A549 (cell line): ENCODE measurements at regions not wholly inside any gene's neighbourhood (a gene's known extent, or its start where the extent isn't known, plus 50 kb on each side); places are given as distances from the start of the nearest gene placed in this dataset.

Experiments
- ATAC-seq, 2 experiments: fragments of 200-7000 bp in 1 of 2; fragments of >200 bp in 1 of 2; cut with Nextera tagmentation in 1 of 2; cut with Tn5 transposase in 1 of 2; 3 replicates each; pipeline versions ENCODE4 v1.8.0 to v1.9.1; 2018 to 2020; ENCODE audit warnings: mild to moderate bottlenecking in 1 of 2, moderate library complexity in 1 of 2
- CTCF ChIA-PET: fragments of 300-600 bp; sonication (Branson Sonifier 250); formaldehyde crosslinking; extraction: SDS; loops from one replicate; lab custom pipeline; 2021; ENCODE audit warnings: antibody characterized with exemption, inconsistent platforms; lab: Yijun Ruan, JAX
- POLR2A ChIA-PET: fragments of 350-600 bp; formaldehyde crosslinking; extraction: SDS; loops from one replicate; lab custom pipeline; 2021; ENCODE audit warnings: antibody characterized with exemption, inconsistent platforms; lab: Yijun Ruan, JAX
- DNase-seq, 2 experiments: peaks; one replicate each; pipeline versions ENCODE4 v3.0.0 to v3.0.0-alpha.2; 2011 to 2016; ENCODE audit warnings: low read depth in 1 of 2, low spot score in 1 of 2
- FAIRE-seq: peaks from 2 replicates; lab custom pipeline; 2011; peaks lifted over from hg19 to GRCh38; lab: Jason Lieb, UNC
- H3K27ac ChIP-seq, 2 experiments: fragments of >200 bp; sonication (Bioruptor Twin); formaldehyde crosslinking; 3 replicates each; pipeline ENCODE4 v1.5.1; 2016 to 2017
- H3K4me1 ChIP-seq: fragments of >200 bp; sonication (Bioruptor Twin); formaldehyde crosslinking; 3 replicates; pipeline ENCODE4 v1.6.1; 2016
- H3K4me2 ChIP-seq: fragments of >200 bp; sonication (Bioruptor Twin); formaldehyde crosslinking; 3 replicates; pipeline ENCODE4 v1.6.1; 2016
- H3K4me3 ChIP-seq: fragments of >200 bp; sonication (Bioruptor Twin); formaldehyde crosslinking; 3 replicates; pipeline ENCODE4 v1.5.1; 2016
- H3K9me3 ChIP-seq: fragments of >200 bp; sonication (Bioruptor Twin); formaldehyde crosslinking; 3 replicates; pipeline ENCODE4 v1.6.1; 2016
- CHD4 ChIP-seq: fragments of 200-600 bp; sonication (generic); IDR thresholded peaks from 2 replicates; pipeline ENCODE4 v1.6.1; 2016; ENCODE audit warnings: antibody characterized with exemption, mild to moderate bottlenecking, borderline replicate concordance
- EHMT2 ChIP-seq: fragments of 200-600 bp; sonication (generic); IDR thresholded peaks from 2 replicates; pipeline ENCODE4 v1.6.1; 2016; ENCODE audit warnings: antibody characterized with exemption, low read depth, mild to moderate bottlenecking, moderate library complexity
- ELK1 ChIP-seq: fragments of 150-350 bp; IDR thresholded peaks from 2 replicates; pipeline ENCODE4 v1.6.1; 2014; ENCODE audit warnings: low read depth, mild to moderate bottlenecking, low read length
- EP300 ChIP-seq, 2 experiments: fragments of >200 bp; sonication (Bioruptor Twin); formaldehyde crosslinking; IDR thresholded peaks; 2 replicates in 1 of 2; 3 replicates in 1 of 2; pipeline ENCODE4 v1.6.1; 2016 to 2017
- ESRRA ChIP-seq: fragments of 150-350 bp; IDR thresholded peaks from 2 replicates; pipeline ENCODE4 v1.6.1; 2014; ENCODE audit warnings: mild to moderate bottlenecking, low read length, borderline replicate concordance
- FOSL2 ChIP-seq, 2 experiments: fragments of 450-650 bp in 1 of 2; fragments of >200 bp in 1 of 2; sonication (Bioruptor Twin) in 1 of 2; formaldehyde crosslinking; IDR thresholded peaks; 2 replicates each; pipeline versions ENCODE4 v1.5.0 to v1.6.1; 2016 to 2020; ENCODE audit warnings: mild to moderate bottlenecking in 1 of 2, moderate library complexity in 1 of 2
- HOXB13 ChIP-seq: fragments of 250-450 bp; sonication (Bioruptor Pico); IDR thresholded peaks from 2 replicates; pipeline ENCODE4 v1.5.0; 2020; ENCODE audit warnings: low read depth, mild to moderate bottlenecking, moderate library complexity
- KDM1A ChIP-seq: fragments of 200-600 bp; sonication (generic); IDR thresholded peaks from 2 replicates; pipeline ENCODE4 v1.6.1; 2016; ENCODE audit warnings: low read depth, mild to moderate bottlenecking
- KDM5A ChIP-seq: fragments of 200-600 bp; sonication (generic); IDR thresholded peaks from 2 replicates; pipeline ENCODE4 v1.6.1; 2016; ENCODE audit warnings: antibody characterized with exemption, mild to moderate bottlenecking
- MAFK ChIP-seq: fragments of 450-650 bp; IDR thresholded peaks from 2 replicates; pipeline ENCODE4 v1.6.1; 2014; ENCODE audit not compliant: partially characterized antibody
- MAZ ChIP-seq: fragments of 150-350 bp; IDR thresholded peaks from 2 replicates; pipeline ENCODE4 v1.6.1; 2014; ENCODE audit warnings: antibody characterized with exemption, low read depth, low read length, borderline replicate concordance
- NPAS2 ChIP-seq: fragments of 250-450 bp; sonication (Bioruptor Pico); IDR thresholded peaks from 2 replicates; pipeline ENCODE4 v1.8.0; 2022; ENCODE audit warnings: mild to moderate bottlenecking, moderate library complexity, borderline replicate concordance
- POLR2A ChIP-seq: IDR thresholded peaks from 2 replicates; pipeline ENCODE4 v1.6.1; 2012; ENCODE audit warnings: mild to moderate bottlenecking, low read length
- POLR2AphosphoS2 ChIP-seq: conservative IDR thresholded peaks from 2 replicates; pipeline ENCODE4 v1.6.1; 2012; ENCODE audit warnings: low read length, improper control_type of control experiment, inconsistent platforms
- RARB ChIP-seq: fragments of 250-450 bp; sonication (Bioruptor Pico); IDR thresholded peaks from 2 replicates; pipeline ENCODE4 v1.8.0; 2021; ENCODE audit warnings: mild to moderate bottlenecking, moderate library complexity
- RCOR1 ChIP-seq: fragments of 150-350 bp; IDR thresholded peaks from 2 replicates; pipeline ENCODE4 v1.6.1; 2014; ENCODE audit warnings: antibody characterized with exemption, low read length, low read depth
- RNF2 ChIP-seq: fragments of 200-600 bp; sonication (generic); IDR thresholded peaks from 2 replicates; pipeline ENCODE4 v1.6.1; 2016; ENCODE audit warnings: low read depth, mild to moderate bottlenecking, antibody characterized with exemption, moderate library complexity, borderline replicate concordance
- TFCP2L1 ChIP-seq: fragments of 250-450 bp; sonication (Bioruptor Pico); IDR thresholded peaks from 2 replicates; pipeline ENCODE4 v1.5.0; 2021; ENCODE audit warnings: mild to moderate bottlenecking
- ZFP36 ChIP-seq: fragments of 450-650 bp; IDR thresholded peaks from 2 replicates; pipeline ENCODE4 v1.6.1; 2014; ENCODE audit warnings: borderline replicate concordance; ENCODE audit not compliant: partially characterized antibody
- ZNF302 ChIP-seq: fragments of 250-450 bp; sonication (Bioruptor Pico); IDR thresholded peaks from 2 replicates; pipeline ENCODE4 v1.9.0; 2021; ENCODE audit warnings: inconsistent platforms, mild to moderate bottlenecking, moderate library complexity
- WGBS: methylation state at CpG from one replicate; pipeline ENCODE4 v1.1.6; 2017; ENCODE audit errors: missing lambda C conversion rate; 5-methylcytosine and 5-hydroxymethylcytosine counted together
- TF ChIP-seq, protein P1 (sequence below): fragments of >200 bp; sonication (Bioruptor Twin); formaldehyde crosslinking; IDR thresholded peaks from 2 replicates; pipeline ENCODE4 v1.6.1; 2016
- TF ChIP-seq, protein P2 (sequence below): fragments of >200 bp; sonication (Bioruptor Twin); formaldehyde crosslinking; IDR thresholded peaks from 3 replicates; pipeline ENCODE4 v1.6.1; 2016

GRCh38 chr2:47686018-47686417 lies 96.9 kb upstream of the MSH6 start:
- no peak for DNase-seq
- H3K4me3 ChIP-seq: no peak overlapping the region
- H3K27ac ChIP-seq: no peak overlapping the region
- FAIRE-seq: peak; percentile 54
- H3K9me3 ChIP-seq: no peaks in the 10 kb centered on the region
- CTCF ChIA-PET: interaction anchor here (1.0 kb wide), 1 partner anchor 82 kb away, joined by 3 read pairs; no protein-coding TSS in a partner anchor
- H3K4me1 ChIP-seq: no peaks in the 10 kb centered on the region
- POLR2A ChIA-PET: no interaction called here
- H3K4me2 ChIP-seq: no peak overlapping the region
- ATAC-seq: no peak
- 41% methylated on average over 5 of the region's 5 CpGs for WGBS
- no peak for TF ChIP-seq ZNF302 (CRISPR knock-in tag)
- TF ChIP-seq ZFP36: no peak
- TF ChIP-seq FOSL2 (IDR thresholded peaks at IDR 0.05): no peak
- TF ChIP-seq FOSL2 (CRISPR knock-in tag; IDR thresholded peaks at IDR 0.05): no peak
- no peak for TF ChIP-seq POLR2A
- no peak for TF ChIP-seq NPAS2
- no peak for TF ChIP-seq MAFK
- no peak for TF ChIP-seq CHD4
- TF ChIP-seq RCOR1: no peak
- no peak for TF ChIP-seq EHMT2
- TF ChIP-seq EP300 (IDR thresholded peaks at IDR 0.05): no peak

- CTCF ChIA-PET: interaction anchor here (0.7 kb wide), 1 partner anchor 21 kb away, joined by 3 read pairs; no protein-coding TSS in a partner anchor
- H3K4me1 ChIP-seq: no peaks in the 10 kb centered on the region
- no peak overlapping the region for H3K27ac ChIP-seq
- FAIRE-seq: no peak
- no peak for ATAC-seq
- TF ChIP-seq RNF2: no peak
- TF ChIP-seq CHD4: no peak
- no peak for TF ChIP-seq RARB (CRISPR knock-in tag)
- no peak for TF ChIP-seq TFCP2L1 (CRISPR knock-in tag)
- no peak for TF ChIP-seq KDM5A
- TF ChIP-seq, protein P1, sequence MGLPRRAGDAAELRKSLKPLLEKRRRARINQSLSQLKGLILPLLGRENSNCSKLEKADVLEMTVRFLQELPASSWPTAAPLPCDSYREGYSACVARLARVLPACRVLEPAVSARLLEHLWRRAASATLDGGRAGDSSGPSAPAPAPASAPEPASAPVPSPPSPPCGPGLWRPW: no peak
- TF ChIP-seq, protein P2, sequence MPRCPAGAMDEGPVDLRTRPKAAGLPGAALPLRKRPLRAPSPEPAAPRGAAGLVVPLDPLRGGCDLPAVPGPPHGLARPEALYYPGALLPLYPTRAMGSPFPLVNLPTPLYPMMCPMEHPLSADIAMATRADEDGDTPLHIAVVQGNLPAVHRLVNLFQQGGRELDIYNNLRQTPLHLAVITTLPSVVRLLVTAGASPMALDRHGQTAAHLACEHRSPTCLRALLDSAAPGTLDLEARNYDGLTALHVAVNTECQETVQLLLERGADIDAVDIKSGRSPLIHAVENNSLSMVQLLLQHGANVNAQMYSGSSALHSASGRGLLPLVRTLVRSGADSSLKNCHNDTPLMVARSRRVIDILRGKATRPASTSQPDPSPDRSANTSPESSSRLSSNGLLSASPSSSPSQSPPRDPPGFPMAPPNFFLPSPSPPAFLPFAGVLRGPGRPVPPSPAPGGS: no peak
- TF ChIP-seq ESRRA: no peak
- no peak for TF ChIP-seq KDM1A
- TF ChIP-seq EP300 (IDR thresholded peaks at IDR 0.05): no peak
- no peak for TF ChIP-seq ELK1
- no peak for TF ChIP-seq MAZ
- no peak for TF ChIP-seq POLR2AphosphoS2
- TF ChIP-seq HOXB13 (CRISPR knock-in tag): no peak
- H3K4me2 ChIP-seq: no peak overlapping the region
- no peak overlapping the region for H3K4me3 ChIP-seq
- POLR2A ChIA-PET: no interaction called here
- no peaks in the 10 kb centered on the region for H3K9me3 ChIP-seq
- 71% methylated on average over 8 of the region's 8 CpGs for WGBS
- no peak for DNase-seq
These were observed 100.7 kb upstream of the MSH6 start for GRCh38 chr2:47682216-47682749.
